ENCODE measurements at regions not wholly inside any gene's neighbourhood (a gene's known extent, or its start where the extent isn't known, plus 50 kb on each side); places are given as distances from the start of the nearest gene placed in this dataset.

DNA sequence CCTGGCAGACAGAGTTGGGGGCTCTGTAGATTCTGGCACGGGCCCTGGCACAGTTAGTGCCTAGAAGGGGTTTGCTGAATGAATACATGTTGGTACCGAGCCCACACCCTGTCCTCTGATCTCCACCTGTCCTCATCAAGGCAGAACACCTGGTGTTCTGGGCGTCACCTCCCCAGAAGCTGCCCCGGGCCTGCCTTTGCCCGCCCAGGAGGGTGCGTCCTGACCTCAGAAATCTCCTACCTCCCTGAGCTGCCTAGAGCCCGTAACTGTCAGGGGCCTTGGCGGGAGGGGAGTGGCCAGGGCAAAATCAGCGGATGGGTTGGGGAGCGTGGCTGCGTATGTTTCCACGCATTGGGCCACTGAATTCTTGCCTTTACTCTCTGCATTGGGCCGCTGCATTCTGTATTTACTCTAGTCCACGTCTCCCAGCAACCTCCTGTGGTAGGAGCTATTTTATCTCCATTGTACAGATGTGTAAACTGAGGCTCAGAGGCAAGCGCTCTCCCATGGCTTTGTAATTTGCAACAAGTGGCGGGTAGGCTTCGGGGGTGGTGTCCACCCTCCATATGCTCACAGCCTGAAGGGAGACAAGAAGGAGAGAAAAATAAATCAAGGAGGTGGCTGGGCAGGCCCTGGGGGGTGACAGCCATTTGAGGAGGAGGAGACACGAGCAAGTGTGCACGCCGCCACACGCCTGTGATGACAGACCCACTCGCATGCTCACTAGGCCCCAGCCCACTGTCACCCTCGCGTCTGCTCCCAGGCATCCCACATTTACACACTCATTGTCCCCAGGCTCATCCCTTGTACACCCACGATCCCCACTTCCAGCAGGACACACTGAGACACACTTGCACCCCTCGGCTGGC lies 95.7 kb upstream of the WNT4 start:
- no peak for TF ChIP-seq EZH2 (optimal IDR thresholded peaks at IDR 0.05; ENCODE audit: low read depth, low read length)
- TF ChIP-seq, protein P1, sequence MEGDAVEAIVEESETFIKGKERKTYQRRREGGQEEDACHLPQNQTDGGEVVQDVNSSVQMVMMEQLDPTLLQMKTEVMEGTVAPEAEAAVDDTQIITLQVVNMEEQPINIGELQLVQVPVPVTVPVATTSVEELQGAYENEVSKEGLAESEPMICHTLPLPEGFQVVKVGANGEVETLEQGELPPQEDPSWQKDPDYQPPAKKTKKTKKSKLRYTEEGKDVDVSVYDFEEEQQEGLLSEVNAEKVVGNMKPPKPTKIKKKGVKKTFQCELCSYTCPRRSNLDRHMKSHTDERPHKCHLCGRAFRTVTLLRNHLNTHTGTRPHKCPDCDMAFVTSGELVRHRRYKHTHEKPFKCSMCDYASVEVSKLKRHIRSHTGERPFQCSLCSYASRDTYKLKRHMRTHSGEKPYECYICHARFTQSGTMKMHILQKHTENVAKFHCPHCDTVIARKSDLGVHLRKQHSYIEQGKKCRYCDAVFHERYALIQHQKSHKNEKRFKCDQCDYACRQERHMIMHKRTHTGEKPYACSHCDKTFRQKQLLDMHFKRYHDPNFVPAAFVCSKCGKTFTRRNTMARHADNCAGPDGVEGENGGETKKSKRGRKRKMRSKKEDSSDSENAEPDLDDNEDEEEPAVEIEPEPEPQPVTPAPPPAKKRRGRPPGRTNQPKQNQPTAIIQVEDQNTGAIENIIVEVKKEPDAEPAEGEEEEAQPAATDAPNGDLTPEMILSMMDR (IDR thresholded peaks at IDR 0.05; ENCODE audit: low read length): no peak
- no peak for TF ChIP-seq EZH2phosphoT487 (IDR thresholded peaks at IDR 0.05; ENCODE audit: low read length)
- Histone ChIP-seq H3K79me2 (ENCODE audit: low read length) (no peaks in the 10 kb centered on the region), H2AFZ (ENCODE audit: low read length) (no peak overlapping the region), H3K27me3 (replicated peaks; ENCODE audit: insufficient read depth, low read length) (peaks cover 94% of the 10 kb centered on the region), H3K4me1 (ENCODE audit: low read length) (no peaks in the 10 kb centered on the region), H3K9me2 (replicated peaks; ENCODE audit: insufficient read depth, low read length) (no peaks in the 10 kb centered on the region), H3K27ac (ENCODE audit: low read length) (no peak overlapping the region), H3K9ac (ENCODE audit: low read length) (no peak overlapping the region), H4K20me1 (ENCODE audit: insufficient read depth, low read length) (no peaks in the 10 kb centered on the region), H3K9me3 (replicated peaks; ENCODE audit: insufficient read depth, low read length) (no peaks in the 10 kb centered on the region), H3F3A (ENCODE audit: insufficient read depth, low read length) (no peaks in the 10 kb centered on the region), H3K4me2 (ENCODE audit: low read depth, low read length) (no peak overlapping the region), H3K36me3 (replicated peaks; ENCODE audit: insufficient read depth, low read length) (no peaks in the 10 kb centered on the region), H3K4me3 (ENCODE audit: low read length) (no peak overlapping the region)
- DNase-seq: no peak

- Histone ChIP-seq H3K4me3 (ENCODE audit: low read length) (no peak overlapping the region), H4K20me1 (ENCODE audit: insufficient read depth, low read length) (no peaks in the 10 kb centered on the region), H3K4me1 (ENCODE audit: low read length) (no peaks in the 10 kb centered on the region), H3K9me3 (replicated peaks; ENCODE audit: insufficient read depth, low read length) (no peaks in the 10 kb centered on the region), H3K79me2 (ENCODE audit: low read length) (no peaks in the 10 kb centered on the region), H3K9me2 (replicated peaks; ENCODE audit: insufficient read depth, low read length) (no peaks in the 10 kb centered on the region), H3F3A (ENCODE audit: insufficient read depth, low read length) (no peaks in the 10 kb centered on the region), H3K36me3 (replicated peaks; ENCODE audit: insufficient read depth, low read length) (no peaks in the 10 kb centered on the region), H3K27me3 (replicated peaks; ENCODE audit: insufficient read depth, low read length) (peaks cover 94% of the 10 kb centered on the region), H2AFZ (ENCODE audit: low read length) (no peak overlapping the region), H3K27ac (ENCODE audit: low read length) (no peak overlapping the region), H3K4me2 (ENCODE audit: low read depth, low read length) (no peak overlapping the region), H3K9ac (ENCODE audit: low read length) (no peak overlapping the region)
- no peak for TF ChIP-seq EZH2 (optimal IDR thresholded peaks at IDR 0.05; ENCODE audit: low read depth, low read length)
- TF ChIP-seq, protein P1 (IDR thresholded peaks at IDR 0.05; ENCODE audit: low read length): no peak
- TF ChIP-seq EZH2phosphoT487 (IDR thresholded peaks at IDR 0.05; ENCODE audit: low read length): no peak
- no peak for DNase-seq
Observed at GRCh38 chr1:22239378-22239777, 96.5 kb upstream of the WNT4 start.

DNA sequence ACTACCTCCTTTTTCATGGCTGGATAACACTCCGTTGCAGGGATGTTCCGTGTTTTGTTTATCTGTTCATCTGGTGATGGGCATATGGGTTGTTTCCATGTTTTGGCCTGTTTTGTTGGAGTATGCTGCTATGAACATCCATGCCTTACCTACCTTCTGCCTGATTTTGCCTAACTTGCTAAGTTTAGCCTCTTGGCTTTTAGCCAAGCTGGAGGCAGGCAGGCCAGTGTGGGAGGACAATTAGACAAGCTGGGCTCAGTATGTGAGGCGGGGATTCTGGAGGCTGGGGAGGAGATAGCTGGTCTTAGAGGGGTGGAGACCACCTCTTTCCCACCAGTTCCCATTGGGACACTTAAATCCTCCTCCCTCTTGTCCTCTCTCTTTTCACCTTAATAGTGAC lies 98.4 kb upstream of the WNT4 start:
- Histone ChIP-seq H3K27me3 (replicated peaks; ENCODE audit: insufficient read depth, low read length) (peaks cover 92% of the 10 kb centered on the region), H3K9me3 (replicated peaks; ENCODE audit: insufficient read depth, low read length) (no peaks in the 10 kb centered on the region), H3K9ac (ENCODE audit: low read length) (no peak overlapping the region), H3K9me2 (replicated peaks; ENCODE audit: insufficient read depth, low read length) (no peaks in the 10 kb centered on the region), H4K20me1 (ENCODE audit: insufficient read depth, low read length) (no peaks in the 10 kb centered on the region), H3K4me3 (ENCODE audit: low read length) (no peak overlapping the region), H3K79me2 (ENCODE audit: low read length) (no peaks in the 10 kb centered on the region), H3K36me3 (replicated peaks; ENCODE audit: insufficient read depth, low read length) (no peaks in the 10 kb centered on the region), H3K4me1 (ENCODE audit: low read length) (no peaks in the 10 kb centered on the region), H3K27ac (ENCODE audit: low read length) (no peak overlapping the region), H2AFZ (ENCODE audit: low read length) (no peak overlapping the region), H3F3A (ENCODE audit: insufficient read depth, low read length) (no peaks in the 10 kb centered on the region), H3K4me2 (ENCODE audit: low read depth, low read length) (no peak overlapping the region)
- no peak for DNase-seq
- TF ChIP-seq EZH2phosphoT487 (IDR thresholded peaks at IDR 0.05; ENCODE audit: low read length): no peak
- TF ChIP-seq, protein P1 (IDR thresholded peaks at IDR 0.05; ENCODE audit: low read length): no peak
- TF ChIP-seq EZH2 (optimal IDR thresholded peaks at IDR 0.05; ENCODE audit: low read depth, low read length): no peak

Measured in MM.1S (cell line).